ENCODE measurements at regions not wholly inside any gene's neighbourhood (a gene's known extent, or its start where the extent isn't known, plus 50 kb on each side); places are given as distances from the start of the nearest gene placed in this dataset.
"Not testable (repeated sequence)": the region's sequence is repeated elsewhere in the genome, so short reads cannot be mapped to it uniquely, and the experiment has no call there.

DNA sequence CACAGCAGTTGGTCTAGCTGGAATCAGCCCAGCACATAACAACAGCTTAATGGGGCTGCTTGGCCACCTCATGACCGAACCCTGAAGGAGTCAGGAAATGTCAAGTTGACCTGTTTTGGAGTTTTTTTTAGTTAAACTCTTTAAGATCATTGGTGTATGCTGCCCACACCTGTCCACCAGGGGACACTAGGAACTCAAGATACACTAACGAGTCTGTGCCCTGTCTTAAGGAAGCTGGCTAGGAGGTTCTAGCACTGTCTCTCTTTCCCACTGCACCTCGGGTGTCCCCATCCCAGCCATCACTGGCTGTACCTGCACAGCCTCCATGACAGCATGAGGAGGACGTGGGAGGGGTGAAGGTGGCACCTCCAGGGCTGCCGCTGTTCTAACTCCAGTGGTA lies 364.9 kb upstream of the SOX1 start:
- H3K9me3 ChIP-seq; H3K36me3 ChIP-seq (ENCODE audit: low read depth); DNase-seq; H3K4me3 ChIP-seq; ATAC-seq; H3K4me1 ChIP-seq (ENCODE audit: low read depth); intact Hi-C loops (cut with DNase I, micrococcal nuclease): not testable (repeated sequence)

All from mucosa of descending colon (tissue), 3 donors.